IPS-NIHi7 (cell line): ENCODE measurements at regions not wholly inside any gene's neighbourhood (a gene's known extent, or its start where the extent isn't known, plus 50 kb on each side); places are given as distances from the start of the nearest gene placed in this dataset.

Source experiments
- DNase-seq: peaks from one replicate; pipeline ENCODE4 v3.0.0; 2012; ENCODE audit warnings: mixed read lengths; ENCODE audit errors: extremely low spot score

DNA sequence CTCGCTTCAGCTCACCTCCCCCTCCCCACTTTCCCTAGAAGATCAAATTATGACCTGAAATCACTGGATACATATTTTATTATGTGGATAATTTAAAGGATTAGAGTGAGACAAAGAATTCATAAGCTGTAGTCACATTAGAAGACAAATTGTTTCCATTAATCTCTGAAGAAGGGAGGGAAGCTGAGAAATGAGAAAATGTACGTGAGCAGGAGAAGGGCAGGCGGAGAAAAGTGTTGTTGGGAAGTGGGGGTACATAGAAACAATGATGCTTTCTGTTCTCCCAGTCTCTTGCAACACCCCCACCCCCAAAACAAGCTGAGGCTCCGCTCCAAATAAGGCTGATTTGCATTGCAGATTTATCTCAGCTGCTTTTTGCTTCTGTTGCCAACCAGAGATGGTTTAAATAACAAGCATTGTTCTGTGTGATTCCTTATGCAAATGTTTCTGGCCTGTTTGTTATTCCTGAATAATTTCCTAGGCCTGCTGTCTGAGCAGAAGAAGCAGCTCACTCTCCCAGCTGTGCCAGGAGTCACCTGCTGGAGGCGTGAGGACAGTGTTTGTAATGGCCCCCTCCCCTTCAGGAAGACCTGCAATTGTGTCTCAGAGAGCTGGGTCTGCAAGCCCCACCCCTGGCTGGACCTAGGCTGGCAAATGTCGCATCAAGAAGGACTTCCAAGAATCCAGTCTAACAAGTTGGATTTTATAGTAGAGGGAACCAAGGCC, 121.8 kb upstream of the TNR start:
- DNase-seq: peak; percentile 82

- DNase-seq: no peak
Observed at GRCh38 chr1:175864625-175865024, 121.2 kb upstream of the TNR start.

DNA sequence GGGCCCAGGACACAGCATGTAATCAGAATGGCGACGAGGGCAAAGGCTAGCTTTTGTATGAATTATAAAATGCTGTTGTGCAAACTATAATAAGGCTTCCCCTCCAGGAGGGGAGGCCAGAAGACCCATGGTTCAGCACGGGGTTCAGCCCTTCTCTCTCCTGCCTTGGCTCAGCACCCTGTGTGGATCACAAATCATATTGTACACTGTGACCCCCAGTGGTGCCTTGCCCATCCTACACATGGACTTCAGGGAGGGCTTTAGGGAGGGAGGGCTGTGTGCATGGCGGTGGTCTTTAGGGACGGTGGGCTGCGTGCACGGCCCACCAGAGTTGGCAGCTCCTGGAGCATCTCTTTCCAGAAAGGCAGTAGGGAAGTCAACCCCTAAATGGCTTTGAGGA, 120.8 kb upstream of the TNR start:
- no peak for DNase-seq

GRCh38 chr1:175863299-175864050, 120.1 kb upstream of the TNR start:
- no peak for DNase-seq

DNA sequence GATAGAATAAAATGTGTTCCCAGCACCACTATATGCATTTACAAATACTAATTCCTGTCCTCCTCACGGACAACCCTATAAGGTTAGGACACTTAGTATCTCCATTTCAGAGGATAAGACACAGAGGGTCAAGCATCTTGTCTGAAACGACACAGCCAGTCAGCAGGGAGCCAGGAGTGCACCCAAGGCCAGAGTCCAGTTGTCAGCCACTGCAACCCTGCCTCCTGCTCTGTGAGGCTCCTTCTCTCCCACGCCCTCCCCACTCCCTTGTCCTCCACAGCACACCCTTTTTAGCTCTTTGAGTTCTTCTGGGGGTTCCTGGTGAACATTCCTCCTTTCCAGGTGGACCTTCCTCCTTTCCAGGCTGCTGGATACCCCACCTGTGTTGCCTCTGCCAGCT, 119.0 kb upstream of the TNR start:
- DNase-seq: no peak

DNA sequence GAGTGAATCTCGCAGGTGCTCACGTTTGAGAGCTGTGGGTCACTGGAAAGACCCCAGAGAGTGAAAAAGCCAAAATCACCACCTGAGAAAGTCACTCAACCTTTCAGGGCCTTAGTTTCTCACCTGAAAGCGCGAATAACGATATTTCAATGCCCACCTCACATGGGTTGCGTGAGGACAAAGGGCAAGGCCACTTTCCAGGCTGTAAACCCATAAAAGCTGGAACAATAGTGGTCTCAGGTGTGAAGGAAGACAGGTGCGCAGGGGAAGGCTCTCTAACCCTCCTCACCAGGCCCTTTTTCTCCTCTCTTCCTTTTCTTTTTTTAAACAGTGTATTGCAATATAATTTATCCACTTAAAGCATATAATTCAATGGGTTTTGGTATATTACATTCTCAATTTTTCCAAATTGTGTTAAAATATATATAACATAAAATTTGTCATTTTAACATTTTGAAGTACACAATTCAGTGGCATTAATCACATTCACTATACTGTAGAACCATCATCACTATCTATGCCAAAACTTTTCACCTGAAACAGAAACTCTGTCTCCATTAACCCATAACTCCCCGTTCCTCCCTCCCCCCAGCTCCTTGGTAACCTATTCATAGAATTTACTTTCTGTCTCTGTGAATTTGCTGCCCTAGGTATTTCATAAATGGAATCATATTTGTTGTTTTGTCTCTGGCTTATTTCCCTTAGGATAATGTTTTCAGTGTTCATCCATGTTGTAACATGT, 118.4 kb upstream of the TNR start:
- no peak for DNase-seq

DNA sequence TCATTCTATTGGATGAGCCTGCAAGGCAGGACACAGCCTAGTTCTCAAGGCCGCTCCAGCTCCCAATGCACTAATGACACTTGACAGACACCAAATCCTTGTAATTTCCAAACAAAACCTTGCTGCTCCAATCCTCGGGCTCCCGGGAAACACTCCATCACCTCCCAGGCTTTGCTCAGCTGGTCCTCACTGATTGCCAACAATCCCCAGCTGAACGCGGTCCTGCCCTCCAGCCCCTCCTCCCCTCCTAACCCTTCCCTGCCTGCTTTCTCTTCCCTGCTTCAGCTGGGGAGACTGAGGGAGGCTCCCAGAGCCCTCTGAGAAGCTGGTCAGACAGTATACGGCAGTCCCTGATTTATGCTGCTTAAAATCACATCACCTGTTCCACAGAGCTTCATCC, 114.4 kb upstream of the TNR start:
- DNase-seq: no peak

- no peak for DNase-seq
Observed at GRCh38 chr1:175853681-175854080, 110.3 kb upstream of the TNR start.

DNA sequence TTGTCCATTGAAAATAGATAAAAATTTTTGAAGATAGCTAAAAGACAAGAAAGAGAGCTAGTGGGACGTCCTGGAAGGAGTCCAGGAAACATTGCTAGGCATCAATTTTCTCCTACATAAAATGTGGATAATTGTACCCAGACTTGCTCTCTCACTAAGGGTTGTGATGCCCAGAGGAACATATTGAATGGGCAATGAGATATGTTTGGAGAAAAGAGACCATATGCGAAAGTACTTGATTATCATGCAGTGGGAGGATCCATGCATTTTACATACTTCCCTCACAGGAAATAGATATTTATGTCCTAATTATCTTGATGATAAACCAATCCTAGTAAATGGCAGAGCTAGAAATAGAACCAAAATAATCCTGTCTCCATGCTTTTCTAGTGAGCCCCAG, 108.4 kb upstream of the TNR start:
- no peak for DNase-seq

DNA sequence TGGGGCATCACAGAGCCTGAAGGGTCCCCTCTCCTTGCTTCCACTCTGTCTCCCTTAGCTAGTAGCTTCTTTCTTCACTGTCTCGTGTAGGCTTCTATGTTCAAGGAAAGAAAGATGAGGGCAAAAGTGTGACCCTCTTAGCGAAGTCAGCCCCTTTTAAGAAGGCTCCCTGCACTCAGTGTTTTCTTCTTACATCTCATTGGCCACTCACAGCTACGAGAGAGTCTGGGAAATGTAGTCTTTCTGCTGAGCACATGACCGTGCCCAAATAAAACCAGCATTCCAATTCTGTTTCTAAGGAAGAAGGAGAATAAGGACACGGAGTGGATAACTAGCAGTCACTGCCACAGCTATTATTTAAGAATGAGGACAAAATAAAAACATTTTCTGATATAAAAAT, 104.9 kb upstream of the TNR start:
- no peak for DNase-seq

DNA sequence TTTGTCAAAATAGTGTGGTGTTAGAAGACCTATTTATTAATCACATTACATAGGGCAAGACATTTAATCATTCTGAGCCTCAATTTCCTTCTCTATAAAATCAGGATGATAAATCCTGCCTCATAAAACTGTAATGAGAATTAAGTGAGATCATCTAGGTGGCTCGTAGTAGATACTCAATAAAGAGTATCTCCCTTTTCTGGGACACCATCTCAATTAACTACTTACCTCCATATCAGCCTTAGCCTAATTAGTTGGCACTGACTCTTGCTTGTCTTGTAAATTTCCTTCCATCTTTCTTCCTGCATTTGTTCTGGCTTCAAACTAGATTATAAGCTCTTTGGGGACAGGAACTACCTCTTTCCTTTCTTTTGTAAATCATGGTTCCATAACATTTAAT, 102.6 kb upstream of the TNR start:
- no peak for DNase-seq

DNA sequence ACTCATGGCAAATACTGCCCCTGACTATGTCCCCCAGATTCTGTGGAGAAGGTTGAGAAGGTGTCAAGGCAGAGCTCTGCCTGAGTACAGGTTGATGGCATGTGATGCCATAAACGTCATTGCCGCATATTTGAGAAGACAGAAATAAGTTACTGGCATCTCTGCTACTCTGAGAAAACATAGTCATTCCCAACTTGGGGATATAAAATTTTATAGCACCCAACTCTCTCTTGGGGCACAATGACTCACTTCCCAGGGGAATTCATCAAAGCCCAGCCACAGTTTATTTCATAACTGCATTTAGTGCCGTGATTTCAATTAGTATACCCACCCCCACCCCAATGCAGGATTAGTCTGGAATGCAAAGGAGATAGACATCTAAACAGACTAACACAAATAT, 101.9 kb upstream of the TNR start:
- no peak for DNase-seq

- DNase-seq: no peak
Observed at GRCh38 chr1:175844877-175845276, 101.5 kb upstream of the TNR start.

DNA sequence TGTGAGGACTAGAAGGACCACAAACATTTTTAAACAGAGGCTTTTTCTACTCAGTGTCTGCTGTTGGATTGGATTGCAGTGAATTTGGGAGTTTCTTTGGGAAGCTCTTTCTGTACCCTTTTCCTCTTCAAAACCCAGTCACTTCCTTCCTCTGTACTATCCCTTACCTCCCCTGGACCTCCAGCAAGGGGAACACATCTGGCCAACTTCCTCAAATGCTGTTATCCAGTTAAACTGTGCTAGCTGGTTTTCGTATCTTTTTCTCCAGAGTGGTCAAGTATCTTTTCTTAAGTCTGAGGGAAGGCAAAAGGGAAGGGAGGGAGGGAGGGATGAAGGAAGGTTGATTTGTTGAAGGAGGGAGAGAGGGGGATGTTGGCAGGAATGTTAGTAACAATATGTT, 99.2 kb upstream of the TNR start:
- no peak for DNase-seq

GRCh38 chr1:175841738-175842187, 98.4 kb upstream of the TNR start:
- DNase-seq: no peak

GRCh38 chr1:175840787-175841186, 97.4 kb upstream of the TNR start:
- no peak for DNase-seq

GRCh38 chr1:175839779-175840669, 96.6 kb upstream of the TNR start:
- no peak for DNase-seq

- no peak for DNase-seq
Observed at GRCh38 chr1:175834597-175834996, 91.2 kb upstream of the TNR start.

GRCh38 chr1:175833951-175834350, 90.6 kb upstream of the TNR start:
- no peak for DNase-seq

GRCh38 chr1:175833502-175833901, 90.1 kb upstream of the TNR start:
- DNase-seq: no peak

- DNase-seq: no peak
Observed at GRCh38 chr1:175830500-175830899, 87.1 kb upstream of the TNR start.

DNA sequence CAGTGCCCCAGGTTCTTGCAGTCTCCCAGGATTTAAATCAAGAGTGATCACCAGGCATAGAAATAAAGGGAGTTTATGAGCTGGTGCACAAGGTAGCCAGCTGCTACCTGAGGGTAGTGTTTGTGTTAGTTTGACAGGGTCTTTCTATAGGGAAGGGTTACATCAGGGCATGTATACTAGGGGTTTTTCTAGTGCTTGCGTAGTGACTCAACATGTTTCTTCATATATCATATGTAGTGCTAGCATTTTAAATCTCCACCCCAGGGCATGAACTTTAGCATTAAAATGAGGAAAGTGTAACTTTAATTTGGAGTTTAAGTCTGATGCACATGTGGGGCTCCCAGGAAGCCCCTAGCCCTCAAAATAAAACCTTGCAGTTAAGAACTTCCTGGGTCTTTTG, 86.5 kb upstream of the TNR start:
- no peak for DNase-seq
